ENCODE measurements at regions not wholly inside any gene's neighbourhood (a gene's known extent, or its start where the extent isn't known, plus 50 kb on each side); places are given as distances from the start of the nearest gene placed in this dataset.

DNA sequence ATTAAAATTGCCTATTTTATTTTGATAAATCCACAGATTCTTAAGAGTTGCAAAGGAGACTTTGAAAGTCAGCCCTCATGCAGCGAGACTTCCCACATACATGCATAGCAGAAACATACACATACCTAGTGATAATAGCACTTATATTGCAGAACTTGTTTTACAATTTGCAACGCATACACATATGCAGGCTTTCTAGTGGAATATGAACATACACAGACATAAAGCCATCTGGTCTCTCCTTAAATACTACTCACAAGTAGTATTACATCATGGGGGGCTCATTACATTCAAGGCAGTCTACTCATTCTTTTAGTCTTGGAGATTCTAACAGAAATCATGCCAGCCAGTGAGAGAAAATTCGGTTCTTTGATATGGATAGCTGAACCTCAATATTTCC, 295.1 kb upstream of the RND3 start:
- DNase-seq (ENCODE audit: low spot score) = no peak

DNA sequence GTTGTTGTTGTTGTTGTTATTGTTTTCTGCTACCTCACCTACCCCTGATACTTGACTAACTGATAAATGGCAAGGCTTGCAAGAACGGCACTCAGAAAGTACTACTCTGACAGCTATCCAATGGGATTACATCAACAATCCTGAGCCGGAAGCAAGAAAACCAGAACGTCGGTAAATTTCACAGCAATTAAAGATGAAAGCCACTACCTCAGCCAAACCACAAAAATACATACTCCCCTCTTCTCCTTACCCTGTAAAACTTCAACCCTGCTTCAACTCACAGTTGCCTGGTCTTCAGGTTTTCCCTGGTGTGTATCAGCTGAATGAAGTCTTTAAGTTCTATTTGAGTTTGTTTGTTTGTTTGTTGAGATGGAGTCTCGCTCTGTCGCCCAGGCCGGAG, 293.7 kb upstream of the RND3 start:
- DNase-seq (ENCODE audit: low spot score) = no peak

- DNase-seq (ENCODE audit: low spot score) = no peak
Measured at GRCh38 chr2:150778828-150779227, 291.4 kb upstream of the RND3 start.

GRCh38 chr2:150769421-150769820, 282.0 kb upstream of the RND3 start:
- no peak for DNase-seq (ENCODE audit: low spot score)

DNA sequence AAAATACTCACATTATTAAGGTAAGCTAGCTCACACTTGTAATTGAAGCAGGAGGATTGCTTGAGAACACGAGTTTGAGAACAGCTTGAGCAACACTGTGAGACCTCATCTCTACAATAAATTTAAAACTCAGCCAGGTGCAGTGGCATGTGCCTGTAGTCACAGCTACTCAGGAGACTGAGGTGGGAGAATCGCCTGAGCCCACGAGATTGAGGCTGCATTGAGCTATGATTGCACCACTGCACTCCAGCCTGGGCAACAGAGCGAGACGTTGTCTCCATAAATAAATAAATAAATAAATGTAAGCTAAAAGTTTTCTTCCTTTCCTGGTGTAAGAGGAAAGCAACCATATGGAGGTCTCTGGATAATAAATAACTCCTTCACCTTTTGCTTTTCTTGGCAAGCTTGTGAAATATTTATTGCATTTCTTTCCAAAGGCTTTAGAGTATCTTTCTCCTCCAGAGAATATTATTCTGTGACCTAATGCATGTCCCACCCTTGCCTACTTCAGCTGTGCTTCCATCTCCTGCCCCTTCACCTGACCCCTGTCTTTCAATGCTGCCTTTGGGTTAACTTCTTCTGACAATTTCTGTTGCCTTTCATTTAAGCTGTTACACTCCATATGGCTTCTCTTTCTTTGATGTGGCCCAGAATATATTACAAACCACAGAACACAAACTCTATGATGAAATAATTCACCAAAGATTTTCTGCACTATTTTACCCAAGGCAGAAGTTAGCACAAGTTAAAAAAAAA, 280.7 kb upstream of the RND3 start:
- DNase-seq (ENCODE audit: low spot score) = peak; percentile 18

- no peak for DNase-seq (ENCODE audit: low spot score)
Measured at GRCh38 chr2:150762571-150762970, 275.1 kb upstream of the RND3 start.

DNA sequence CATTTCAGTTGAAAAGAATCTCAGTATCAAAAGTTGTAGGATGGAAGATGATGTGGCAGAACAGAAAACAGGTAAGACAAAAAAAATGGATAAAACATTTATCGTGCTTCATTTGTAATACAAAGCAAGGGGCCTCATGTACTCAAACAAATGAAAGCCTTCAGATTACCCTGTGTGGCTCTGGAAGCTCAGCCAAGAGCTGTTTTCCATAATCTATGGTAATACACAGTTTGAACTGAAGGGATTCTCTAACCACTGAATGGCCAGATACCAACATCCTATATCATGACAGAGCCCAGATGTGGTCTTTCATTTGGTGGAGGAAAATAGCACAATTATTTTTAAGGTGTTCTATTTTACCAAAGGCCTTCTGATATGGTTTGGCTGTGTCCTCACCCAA, 272.1 kb upstream of the RND3 start:
- DNase-seq (ENCODE audit: low spot score) = no peak

- DNase-seq (ENCODE audit: low spot score) = no peak
Measured at GRCh38 chr2:150759106-150759505, 271.6 kb upstream of the RND3 start.

- no peak for DNase-seq (ENCODE audit: low spot score)
Measured at GRCh38 chr2:150752229-150752628, 264.8 kb upstream of the RND3 start.

GRCh38 chr2:150750720-150751119, 263.3 kb upstream of the RND3 start:
- no peak for DNase-seq (ENCODE audit: low spot score)

DNA sequence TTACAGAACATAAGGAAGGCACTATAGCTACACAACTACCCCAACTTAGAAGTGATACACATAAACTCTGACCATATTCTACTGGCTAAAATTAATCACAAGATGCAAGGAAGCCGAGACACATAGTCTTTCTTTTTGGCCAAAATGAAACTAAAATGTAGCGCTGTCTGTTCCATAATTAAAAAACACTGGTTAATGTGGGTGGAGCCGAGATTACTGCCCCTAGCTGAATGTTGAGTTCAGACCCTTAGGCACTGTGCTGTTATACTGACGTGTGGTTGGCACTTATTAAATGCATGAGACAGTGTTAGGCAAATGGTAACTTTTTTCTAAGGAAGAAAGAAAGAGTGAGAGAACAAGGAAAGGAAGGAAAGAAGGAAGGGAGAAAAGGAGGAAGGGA, 254.6 kb upstream of the RND3 start:
- DNase-seq (ENCODE audit: low spot score) = no peak

GRCh38 chr2:150735894-150736498, 248.5 kb upstream of the RND3 start:
- no peak for DNase-seq (ENCODE audit: low spot score)

- no peak for DNase-seq (ENCODE audit: low spot score)
Measured at GRCh38 chr2:150733051-150733618, 245.7 kb upstream of the RND3 start.

- DNase-seq (ENCODE audit: low spot score) = no peak
Measured at GRCh38 chr2:150732491-150732890, 245.0 kb upstream of the RND3 start.

- no peak for DNase-seq (ENCODE audit: low spot score)
Measured at GRCh38 chr2:150732064-150732463, 244.6 kb upstream of the RND3 start.

- DNase-seq (ENCODE audit: low spot score) = no peak
Measured at GRCh38 chr2:150729495-150729955, 242.1 kb upstream of the RND3 start.

DNA sequence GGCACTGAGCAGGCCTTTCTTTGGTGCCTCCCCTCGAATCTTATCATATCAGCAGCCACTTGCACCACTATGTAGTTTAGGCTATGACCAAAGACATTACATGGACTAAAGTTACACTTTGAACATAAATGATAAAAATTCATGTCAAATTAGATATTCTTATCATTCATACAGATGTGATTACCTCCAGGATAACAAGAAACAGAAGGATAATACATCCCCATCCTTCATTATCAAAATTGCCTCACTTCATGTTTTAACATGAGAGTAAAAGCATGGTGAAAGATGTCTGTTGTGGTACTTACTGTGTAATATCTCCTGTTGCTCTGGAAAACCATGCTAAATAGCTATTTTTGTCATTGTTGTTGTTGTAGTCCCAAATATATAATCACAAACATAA, 230.8 kb upstream of the RND3 start:
- no peak for DNase-seq (ENCODE audit: low spot score)

DNA sequence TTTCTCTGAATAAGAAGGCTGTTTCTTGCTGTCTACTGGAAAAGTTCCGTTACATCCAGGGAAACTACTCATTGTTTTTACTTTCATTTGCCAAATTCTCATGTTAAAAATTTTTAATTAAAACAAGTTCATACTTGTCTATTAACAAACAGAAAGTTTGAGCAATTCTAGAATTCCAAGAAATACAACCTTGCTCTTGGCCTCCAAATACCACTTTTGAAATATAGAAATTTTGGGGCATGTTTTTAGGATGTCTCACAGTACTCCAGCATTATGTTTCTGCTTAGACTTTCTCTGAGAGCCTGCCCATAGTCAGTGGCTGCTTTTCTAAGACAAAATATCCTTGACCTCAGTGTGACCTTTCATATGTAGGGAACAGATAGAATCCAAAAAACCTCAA, 228.7 kb upstream of the RND3 start:
- no peak for DNase-seq (ENCODE audit: low spot score)

- no peak for DNase-seq (ENCODE audit: low spot score)
Measured at GRCh38 chr2:150715501-150715900, 228.0 kb upstream of the RND3 start.

DNA sequence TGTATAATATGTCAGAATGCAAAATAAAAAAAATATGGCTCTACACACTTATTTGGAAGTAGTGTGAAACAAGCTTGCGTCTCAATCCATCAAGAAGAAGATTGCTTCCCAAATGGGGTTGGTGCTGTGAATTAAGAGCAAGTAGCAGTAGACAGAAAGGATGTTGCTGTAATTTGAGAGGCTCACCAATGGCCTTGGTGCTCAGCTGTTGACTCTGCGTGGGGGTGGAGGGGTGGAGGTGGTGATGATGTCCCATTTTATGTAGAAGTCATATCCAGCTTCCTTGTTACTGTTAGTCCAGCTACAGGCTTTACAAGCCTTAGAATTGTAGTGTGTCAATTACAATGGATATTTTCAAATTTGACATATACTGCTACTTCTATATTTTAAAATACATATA, 223.4 kb upstream of the RND3 start:
- DNase-seq (ENCODE audit: low spot score) = no peak

- DNase-seq (ENCODE audit: low spot score) = no peak
Measured at GRCh38 chr2:150710041-150710440, 222.6 kb upstream of the RND3 start.

- no peak for DNase-seq (ENCODE audit: low spot score)
Measured at GRCh38 chr2:150706561-150706960, 219.1 kb upstream of the RND3 start.

DNA sequence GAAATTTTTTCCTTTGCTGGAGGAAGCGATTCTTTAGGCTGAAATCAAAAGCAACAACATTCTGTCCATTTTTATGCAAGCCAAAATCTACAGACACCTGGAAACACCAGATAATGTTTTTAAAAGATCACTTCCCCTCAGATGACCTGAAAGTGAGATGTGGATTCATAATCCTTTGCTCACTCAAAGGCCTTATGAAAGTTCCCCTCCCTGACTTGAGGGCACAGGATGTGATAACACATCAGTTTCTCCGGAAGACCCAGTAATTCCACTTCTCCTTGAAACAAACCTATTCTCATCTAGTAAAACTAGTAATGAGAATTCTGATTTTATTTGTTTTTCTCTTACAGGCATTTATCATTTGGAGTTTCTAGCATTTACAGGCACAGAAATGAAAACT, 218.3 kb upstream of the RND3 start:
- no peak for DNase-seq (ENCODE audit: low spot score)

- DNase-seq (ENCODE audit: low spot score) = no peak
Measured at GRCh38 chr2:150705357-150705756, 217.9 kb upstream of the RND3 start.

Data from SW480 (cell line).